GM13976 (cell line): ENCODE measurements at regions not wholly inside any gene's neighbourhood (a gene's known extent, or its start where the extent isn't known, plus 50 kb on each side); places are given as distances from the start of the nearest gene placed in this dataset.

ENCODE experiments used
- DNase-seq: peaks from one replicate; pipeline ENCODE4 v3.0.0; 2012; ENCODE audit warnings: low spot score
- in situ Hi-C: fragments of 300-500 bp; cut with MboI; formaldehyde crosslinking; loops from one replicate; pipeline ENCODE4 v1.12.0; 2022; ENCODE audit warnings: low sequenced_read_pairs, mixed read lengths, inconsistent platforms; ENCODE audit not compliant: unreplicated experiment
- TF ChIP-seq, protein P1 (sequence below): IDR thresholded peaks from 2 replicates; pipeline ENCODE4 v1.5.1; 2012; ENCODE audit warnings: borderline replicate concordance, mild to moderate bottlenecking; ENCODE audit not compliant: insufficient read depth; ENCODE audit errors: extremely low read depth, missing control alignments, control extremely low read depth

DNA sequence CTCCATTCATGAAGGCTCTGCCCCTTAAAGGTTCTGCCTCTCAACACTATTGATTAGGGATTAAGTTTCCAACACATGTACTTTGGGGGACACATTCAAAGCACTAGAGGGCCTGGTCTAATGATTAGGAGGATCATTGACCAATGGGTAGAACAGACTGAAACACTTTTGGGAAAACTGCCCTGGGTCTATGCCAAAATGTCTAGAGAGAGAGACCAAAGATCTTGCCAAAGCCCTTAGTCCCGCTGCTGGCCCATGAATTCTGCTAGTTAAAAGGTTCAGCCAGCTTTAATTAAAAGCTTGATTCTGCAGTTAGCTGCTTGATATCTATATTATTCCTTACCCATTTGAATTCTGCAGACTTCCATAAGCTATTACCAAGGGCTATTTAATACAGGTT lies 613.2 kb downstream of the SLC4A3 start:
- TF ChIP-seq, protein P1, sequence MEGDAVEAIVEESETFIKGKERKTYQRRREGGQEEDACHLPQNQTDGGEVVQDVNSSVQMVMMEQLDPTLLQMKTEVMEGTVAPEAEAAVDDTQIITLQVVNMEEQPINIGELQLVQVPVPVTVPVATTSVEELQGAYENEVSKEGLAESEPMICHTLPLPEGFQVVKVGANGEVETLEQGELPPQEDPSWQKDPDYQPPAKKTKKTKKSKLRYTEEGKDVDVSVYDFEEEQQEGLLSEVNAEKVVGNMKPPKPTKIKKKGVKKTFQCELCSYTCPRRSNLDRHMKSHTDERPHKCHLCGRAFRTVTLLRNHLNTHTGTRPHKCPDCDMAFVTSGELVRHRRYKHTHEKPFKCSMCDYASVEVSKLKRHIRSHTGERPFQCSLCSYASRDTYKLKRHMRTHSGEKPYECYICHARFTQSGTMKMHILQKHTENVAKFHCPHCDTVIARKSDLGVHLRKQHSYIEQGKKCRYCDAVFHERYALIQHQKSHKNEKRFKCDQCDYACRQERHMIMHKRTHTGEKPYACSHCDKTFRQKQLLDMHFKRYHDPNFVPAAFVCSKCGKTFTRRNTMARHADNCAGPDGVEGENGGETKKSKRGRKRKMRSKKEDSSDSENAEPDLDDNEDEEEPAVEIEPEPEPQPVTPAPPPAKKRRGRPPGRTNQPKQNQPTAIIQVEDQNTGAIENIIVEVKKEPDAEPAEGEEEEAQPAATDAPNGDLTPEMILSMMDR = no peak
- in situ Hi-C loops = no loop called here
- DNase-seq = no peak

DNA sequence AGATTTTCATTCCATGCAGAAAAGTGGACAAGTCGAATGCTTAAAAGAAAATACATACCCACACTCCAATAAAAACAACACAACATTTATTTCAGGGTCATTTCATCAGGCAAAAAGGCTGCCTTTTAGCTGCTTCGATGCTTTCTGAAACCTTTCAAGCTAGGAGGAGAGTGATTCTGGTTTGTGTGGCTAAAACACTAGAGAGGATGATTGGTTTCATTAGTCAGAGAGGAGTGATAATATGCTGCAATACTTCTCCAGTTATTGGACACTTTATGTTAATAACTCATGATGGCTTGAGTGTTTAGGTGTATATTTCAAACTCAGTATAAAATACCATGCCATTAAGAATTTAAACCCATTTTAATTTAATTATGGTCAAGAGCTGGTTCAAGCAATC lies 614.0 kb downstream of the SLC4A3 start:
- DNase-seq = no peak
- TF ChIP-seq, protein P1 = no peak
- in situ Hi-C loops = no loop called here

GRCh38 chr2:220243571-220243970 lies 616.1 kb downstream of the SLC4A3 start:
- TF ChIP-seq, protein P1 = no peak
- DNase-seq = no peak

GRCh38 chr2:220246386-220246785 lies 619.0 kb downstream of the SLC4A3 start:
- DNase-seq = no peak
- in situ Hi-C loops = no loop called here
- TF ChIP-seq, protein P1 = no peak

More at GRCh38 chr2:220243571-220243970, 616.1 kb downstream of the SLC4A3 start:
- in situ Hi-C loops = no loop called here

- DNase-seq = no peak
- TF ChIP-seq, protein P1 = no peak
- in situ Hi-C loops = no loop called here
These were observed 620.3 kb downstream of the SLC4A3 start for GRCh38 chr2:220247588-220248350.

DNA sequence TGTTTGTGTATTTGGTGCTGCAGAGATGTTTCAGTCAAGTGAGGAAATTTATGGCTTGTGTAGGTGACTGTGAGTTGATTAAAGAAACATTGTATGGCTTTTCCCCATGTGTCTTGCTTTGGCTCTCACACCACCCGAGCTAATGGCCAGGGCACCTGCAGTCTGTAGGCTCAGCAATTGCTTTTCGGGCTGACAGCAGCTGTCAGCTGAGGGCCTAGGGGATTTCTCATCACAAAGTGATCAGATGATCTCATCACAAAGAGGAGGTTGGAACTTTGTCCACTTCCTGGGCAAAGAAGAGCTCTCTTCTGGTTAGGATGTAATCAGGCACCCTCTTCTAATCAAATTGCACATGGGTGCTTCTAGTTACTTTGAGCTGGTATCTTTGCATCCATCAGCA lies 632.2 kb downstream of the SLC4A3 start:
- in situ Hi-C loops = no loop called here
- DNase-seq = no peak

More for the DNA sequence above, 632.2 kb downstream of the SLC4A3 start:
- TF ChIP-seq, protein P1 = no peak
